GM23338 (cell line): ENCODE measurements at regions not wholly inside any gene's neighbourhood (a gene's known extent, or its start where the extent isn't known, plus 50 kb on each side); places are given as distances from the start of the nearest gene placed in this dataset.

Experiments
- CREB1 ChIP-seq: fragments of 250-450 bp; sonication (Bioruptor Pico); IDR thresholded peaks from 2 replicates; pipeline ENCODE4 v1.5.0; 2020; ENCODE audit warnings: low read depth, mild to moderate bottlenecking, moderate library complexity
- ETS1 ChIP-seq: IDR thresholded peaks from 2 replicates; pipeline ENCODE4 v1.6.1; 2016; ENCODE audit warnings: antibody characterized with exemption
- EZH2 ChIP-seq: fragments of 200-600 bp; sonication (generic); IDR thresholded peaks from one replicate; pipeline ENCODE4 v1.8.0; 2017; ENCODE audit warnings: antibody characterized with exemption, mild to moderate bottlenecking, low read depth; ENCODE audit not compliant: unreplicated experiment
- EZH2phosphoT487 ChIP-seq: fragments of 200-600 bp; sonication (generic); IDR thresholded peaks from one replicate; pipeline ENCODE4 v1.8.1; 2018; ENCODE audit warnings: antibody characterized with exemption; ENCODE audit not compliant: unreplicated experiment
- JUNB ChIP-seq: IDR thresholded peaks from one replicate; pipeline ENCODE4 v1.6.1; 2016; ENCODE audit warnings: antibody characterized with exemption; ENCODE audit not compliant: unreplicated experiment
- NANOG ChIP-seq: IDR thresholded peaks from 2 replicates; pipeline ENCODE4 v1.6.1; 2016; ENCODE audit warnings: antibody characterized with exemption, borderline replicate concordance
- POLR2AphosphoS5 ChIP-seq: IDR thresholded peaks from 2 replicates; pipeline ENCODE4 v1.6.1; 2016; ENCODE audit warnings: antibody characterized with exemption, low read depth
- STAT1 ChIP-seq: IDR thresholded peaks from one replicate; pipeline ENCODE4 v1.6.1; 2016; ENCODE audit warnings: antibody characterized with exemption; ENCODE audit not compliant: unreplicated experiment
- ZNF114 ChIP-seq: fragments of 250-450 bp; sonication (Bioruptor Pico); IDR thresholded peaks from 2 replicates; pipeline ENCODE4 v1.5.0; 2020; ENCODE audit warnings: mild to moderate bottlenecking, moderate library complexity
- ZNF331 ChIP-seq: fragments of 250-450 bp; sonication (Bioruptor Pico); IDR thresholded peaks from 2 replicates; pipeline ENCODE4 v1.5.0; 2020; ENCODE audit warnings: low read depth, mild to moderate bottlenecking, moderate library complexity
- TF ChIP-seq, protein P1 (sequence below), 2 experiments: fragments of 200-600 bp in 1 of 2; sonication (generic) in 1 of 2; conservative IDR thresholded peaks; 2 replicates each; pipeline versions ENCODE4 v1.5.1 to v1.6.1; 2016 to 2017; ENCODE audit warnings: antibody characterized with exemption in 2 of 2, low read depth in 2 of 2, mild to moderate bottlenecking in 2 of 2, moderate library complexity in 1 of 2
- TF ChIP-seq, protein P2 (sequence below): IDR thresholded peaks from one replicate; pipeline ENCODE4 v1.6.1; 2018; ENCODE audit warnings: antibody characterized with exemption; ENCODE audit not compliant: unreplicated experiment

DNA sequence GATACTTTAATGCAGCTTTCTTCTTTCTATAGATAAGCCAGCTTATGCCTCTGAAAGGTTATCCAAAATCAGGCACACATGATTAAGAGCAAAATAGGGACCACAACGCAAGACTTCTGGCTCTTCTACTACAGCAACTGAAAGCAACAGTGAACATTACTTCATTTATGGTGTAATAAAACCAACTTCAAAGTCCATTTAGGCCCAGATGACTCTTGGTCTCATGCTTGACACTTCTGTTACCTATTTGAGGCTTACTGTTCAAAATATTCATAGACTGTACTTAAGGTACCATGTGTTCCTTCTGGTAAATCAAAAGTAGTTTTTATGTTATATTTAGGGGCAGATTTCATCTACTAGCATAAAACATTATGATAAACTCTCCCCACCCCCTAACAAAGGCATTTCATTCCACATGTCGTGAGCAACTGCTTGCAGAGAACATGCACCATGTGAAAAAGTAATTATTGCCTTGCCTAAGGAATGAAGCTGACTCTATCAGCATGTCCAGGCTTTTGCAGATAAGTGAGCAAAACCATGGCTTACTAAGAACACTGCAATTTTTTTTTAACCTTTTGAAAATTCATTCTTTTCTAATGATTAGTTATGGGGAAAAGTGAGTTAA, 154.9 kb upstream of the ITGB1 start:
- TF ChIP-seq NANOG, result no peak
- TF ChIP-seq, protein P1, sequence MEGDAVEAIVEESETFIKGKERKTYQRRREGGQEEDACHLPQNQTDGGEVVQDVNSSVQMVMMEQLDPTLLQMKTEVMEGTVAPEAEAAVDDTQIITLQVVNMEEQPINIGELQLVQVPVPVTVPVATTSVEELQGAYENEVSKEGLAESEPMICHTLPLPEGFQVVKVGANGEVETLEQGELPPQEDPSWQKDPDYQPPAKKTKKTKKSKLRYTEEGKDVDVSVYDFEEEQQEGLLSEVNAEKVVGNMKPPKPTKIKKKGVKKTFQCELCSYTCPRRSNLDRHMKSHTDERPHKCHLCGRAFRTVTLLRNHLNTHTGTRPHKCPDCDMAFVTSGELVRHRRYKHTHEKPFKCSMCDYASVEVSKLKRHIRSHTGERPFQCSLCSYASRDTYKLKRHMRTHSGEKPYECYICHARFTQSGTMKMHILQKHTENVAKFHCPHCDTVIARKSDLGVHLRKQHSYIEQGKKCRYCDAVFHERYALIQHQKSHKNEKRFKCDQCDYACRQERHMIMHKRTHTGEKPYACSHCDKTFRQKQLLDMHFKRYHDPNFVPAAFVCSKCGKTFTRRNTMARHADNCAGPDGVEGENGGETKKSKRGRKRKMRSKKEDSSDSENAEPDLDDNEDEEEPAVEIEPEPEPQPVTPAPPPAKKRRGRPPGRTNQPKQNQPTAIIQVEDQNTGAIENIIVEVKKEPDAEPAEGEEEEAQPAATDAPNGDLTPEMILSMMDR (conservative IDR thresholded peaks at IDR 0.05; ENCODE audit: low read depth in 2 of 2), result no peak
- TF ChIP-seq POLR2AphosphoS5, result no peak
- TF ChIP-seq ETS1, result no peak
- TF ChIP-seq EZH2, result no peak
- TF ChIP-seq, protein P2, sequence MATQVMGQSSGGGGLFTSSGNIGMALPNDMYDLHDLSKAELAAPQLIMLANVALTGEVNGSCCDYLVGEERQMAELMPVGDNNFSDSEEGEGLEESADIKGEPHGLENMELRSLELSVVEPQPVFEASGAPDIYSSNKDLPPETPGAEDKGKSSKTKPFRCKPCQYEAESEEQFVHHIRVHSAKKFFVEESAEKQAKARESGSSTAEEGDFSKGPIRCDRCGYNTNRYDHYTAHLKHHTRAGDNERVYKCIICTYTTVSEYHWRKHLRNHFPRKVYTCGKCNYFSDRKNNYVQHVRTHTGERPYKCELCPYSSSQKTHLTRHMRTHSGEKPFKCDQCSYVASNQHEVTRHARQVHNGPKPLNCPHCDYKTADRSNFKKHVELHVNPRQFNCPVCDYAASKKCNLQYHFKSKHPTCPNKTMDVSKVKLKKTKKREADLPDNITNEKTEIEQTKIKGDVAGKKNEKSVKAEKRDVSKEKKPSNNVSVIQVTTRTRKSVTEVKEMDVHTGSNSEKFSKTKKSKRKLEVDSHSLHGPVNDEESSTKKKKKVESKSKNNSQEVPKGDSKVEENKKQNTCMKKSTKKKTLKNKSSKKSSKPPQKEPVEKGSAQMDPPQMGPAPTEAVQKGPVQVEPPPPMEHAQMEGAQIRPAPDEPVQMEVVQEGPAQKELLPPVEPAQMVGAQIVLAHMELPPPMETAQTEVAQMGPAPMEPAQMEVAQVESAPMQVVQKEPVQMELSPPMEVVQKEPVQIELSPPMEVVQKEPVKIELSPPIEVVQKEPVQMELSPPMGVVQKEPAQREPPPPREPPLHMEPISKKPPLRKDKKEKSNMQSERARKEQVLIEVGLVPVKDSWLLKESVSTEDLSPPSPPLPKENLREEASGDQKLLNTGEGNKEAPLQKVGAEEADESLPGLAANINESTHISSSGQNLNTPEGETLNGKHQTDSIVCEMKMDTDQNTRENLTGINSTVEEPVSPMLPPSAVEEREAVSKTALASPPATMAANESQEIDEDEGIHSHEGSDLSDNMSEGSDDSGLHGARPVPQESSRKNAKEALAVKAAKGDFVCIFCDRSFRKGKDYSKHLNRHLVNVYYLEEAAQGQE, result no peak
- TF ChIP-seq EZH2phosphoT487, result no peak
- no peak for TF ChIP-seq JUNB
- no peak for TF ChIP-seq CREB1
- no peak for TF ChIP-seq ZNF114 (CRISPR knock-in tag)
- no peak for TF ChIP-seq STAT1
- no peak for TF ChIP-seq ZNF331
